GM19438 (cell line): ENCODE measurements at regions not wholly inside any gene's neighbourhood (a gene's known extent, or its start where the extent isn't known, plus 50 kb on each side); places are given as distances from the start of the nearest gene placed in this dataset.
"Not testable (repeated sequence)": the region's sequence is repeated elsewhere in the genome, so short reads cannot be mapped to it uniquely, and the experiment has no call there.

Experiments
- ATAC-seq: cut with Tn5 transposase; IDR thresholded peaks from one replicate; pipeline ENCODE4 v1.9.1; 2021; ENCODE audit warnings: low read depth; ENCODE audit not compliant: unreplicated experiment

GRCh38 chr4:57740625-57741190 lies 630.5 kb upstream of the IGFBP7 start:
- ATAC-seq: no peak

- ATAC-seq: no peak
These were observed 626.6 kb upstream of the IGFBP7 start for GRCh38 chr4:57736781-57737180.

GRCh38 chr4:57734104-57734670 lies 624.0 kb upstream of the IGFBP7 start:
- ATAC-seq: no peak

- not testable (repeated sequence) for ATAC-seq
These were observed 619.8 kb upstream of the IGFBP7 start for GRCh38 chr4:57729775-57730570.

GRCh38 chr4:57726154-57726553 lies 616.0 kb upstream of the IGFBP7 start:
- no peak for ATAC-seq

GRCh38 chr4:57719456-57719855 lies 609.3 kb upstream of the IGFBP7 start:
- no peak for ATAC-seq

- ATAC-seq: not testable (repeated sequence)
These were observed 604.1 kb upstream of the IGFBP7 start for GRCh38 chr4:57714313-57714712.

GRCh38 chr4:57710053-57710452 lies 599.9 kb upstream of the IGFBP7 start:
- ATAC-seq: no peak

- no peak for ATAC-seq
These were observed 581.2 kb upstream of the IGFBP7 start for GRCh38 chr4:57691370-57691769.

- ATAC-seq: no peak
These were observed 579.6 kb upstream of the IGFBP7 start for GRCh38 chr4:57689693-57690205.

GRCh38 chr4:57682275-57682674 lies 572.1 kb upstream of the IGFBP7 start:
- no peak for ATAC-seq

GRCh38 chr4:57679969-57680368 lies 569.8 kb upstream of the IGFBP7 start:
- no peak for ATAC-seq

- ATAC-seq: no peak
These were observed 566.2 kb upstream of the IGFBP7 start for GRCh38 chr4:57676394-57676793.

- no peak for ATAC-seq
These were observed 562.8 kb upstream of the IGFBP7 start for GRCh38 chr4:57672846-57673433.

GRCh38 chr4:57668621-57669020 lies 558.4 kb upstream of the IGFBP7 start:
- no peak for ATAC-seq

GRCh38 chr4:57665806-57666205 lies 555.6 kb upstream of the IGFBP7 start:
- ATAC-seq: no peak

- ATAC-seq: no peak
These were observed 551.4 kb upstream of the IGFBP7 start for GRCh38 chr4:57661517-57662090.

GRCh38 chr4:57658673-57659072 lies 548.5 kb upstream of the IGFBP7 start:
- ATAC-seq: no peak

- no peak for ATAC-seq
These were observed 548.0 kb upstream of the IGFBP7 start for GRCh38 chr4:57658188-57658587.

- no peak for ATAC-seq
These were observed 545.2 kb upstream of the IGFBP7 start for GRCh38 chr4:57655342-57655741.

GRCh38 chr4:57652779-57653178 lies 542.6 kb upstream of the IGFBP7 start:
- ATAC-seq: no peak
